ENCODE measurements at regions not wholly inside any gene's neighbourhood (a gene's known extent, or its start where the extent isn't known, plus 50 kb on each side); places are given as distances from the start of the nearest gene placed in this dataset.

GRCh38 chr2:183409662-183410061, 285.4 kb downstream of the NUP35 start:
- TF ChIP-seq, protein P1, sequence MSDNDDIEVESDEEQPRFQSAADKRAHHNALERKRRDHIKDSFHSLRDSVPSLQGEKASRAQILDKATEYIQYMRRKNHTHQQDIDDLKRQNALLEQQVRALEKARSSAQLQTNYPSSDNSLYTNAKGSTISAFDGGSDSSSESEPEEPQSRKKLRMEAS (IDR thresholded peaks at IDR 0.05), result no peak
- TF ChIP-seq CREB1 (IDR thresholded peaks at IDR 0.05; ENCODE audit: low read depth) (no peak), NFIC (IDR thresholded peaks at IDR 0.05) (no peak), CEBPB (IDR thresholded peaks at IDR 0.05) (no peak)
